Activated CD4-positive, CD25-positive, alpha-beta regulatory T cell (primary cell): ENCODE measurements at regions not wholly inside any gene's neighbourhood (a gene's known extent, or its start where the extent isn't known, plus 50 kb on each side); places are given as distances from the start of the nearest gene placed in this dataset.

Source experiments
- DNase-seq, 4 experiments: peaks; one replicate each; lab custom pipeline; 2025; lab: John Stamatoyannopoulos, UW

GRCh38 chr22:49586873-49587272 lies 240.8 kb downstream of the BRD1 start:
- DNase-seq = no peak

GRCh38 chr22:49586244-49586748 lies 241.4 kb downstream of the BRD1 start:
- no peak for DNase-seq

- no peak for DNase-seq
Observed at GRCh38 chr22:49585461-49586243, 242.0 kb downstream of the BRD1 start.

GRCh38 chr22:49583886-49584505 lies 243.7 kb downstream of the BRD1 start:
- DNase-seq = no peak

- DNase-seq = no peak
Observed at GRCh38 chr22:49583341-49583740, 244.3 kb downstream of the BRD1 start.

GRCh38 chr22:49582678-49583077 lies 245.0 kb downstream of the BRD1 start:
- DNase-seq = no peak

- DNase-seq = no peak
Observed at GRCh38 chr22:49582181-49582580, 245.5 kb downstream of the BRD1 start.

GRCh38 chr22:49580024-49580423 lies 247.6 kb downstream of the BRD1 start:
- DNase-seq = no peak

- no peak for DNase-seq
Observed at GRCh38 chr22:49577168-49578060, 250.3 kb downstream of the BRD1 start.

- DNase-seq = no peak
Observed at GRCh38 chr22:49576241-49577141, 251.2 kb downstream of the BRD1 start.

- DNase-seq = no peak
Observed at GRCh38 chr22:49575703-49576081, 252.0 kb downstream of the BRD1 start.

GRCh38 chr22:49574881-49575702 lies 252.6 kb downstream of the BRD1 start:
- no peak for DNase-seq

- DNase-seq = no peak
Observed at GRCh38 chr22:49574205-49574880, 253.3 kb downstream of the BRD1 start.

GRCh38 chr22:49573109-49573765 lies 254.4 kb downstream of the BRD1 start:
- no peak for DNase-seq

GRCh38 chr22:49571326-49571725 lies 256.3 kb downstream of the BRD1 start:
- DNase-seq = no peak

GRCh38 chr22:49570032-49570848 lies 257.4 kb downstream of the BRD1 start:
- DNase-seq = no peak

GRCh38 chr22:49569286-49570031 lies 258.2 kb downstream of the BRD1 start:
- DNase-seq = no peak

GRCh38 chr22:49568751-49569285 lies 258.9 kb downstream of the BRD1 start:
- DNase-seq = no peak
